Pulmonary artery endothelial cell (primary cell): ENCODE measurements at regions not wholly inside any gene's neighbourhood (a gene's known extent, or its start where the extent isn't known, plus 50 kb on each side); places are given as distances from the start of the nearest gene placed in this dataset.
"Not testable (repeated sequence)": the region's sequence is repeated elsewhere in the genome, so short reads cannot be mapped to it uniquely, and the experiment has no call there.

ENCODE experiments used
- DNase-seq: peaks from one replicate; pipeline ENCODE4 v3.0.0-alpha.2; 2011; ENCODE audit warnings: low read depth, low spot score

DNA sequence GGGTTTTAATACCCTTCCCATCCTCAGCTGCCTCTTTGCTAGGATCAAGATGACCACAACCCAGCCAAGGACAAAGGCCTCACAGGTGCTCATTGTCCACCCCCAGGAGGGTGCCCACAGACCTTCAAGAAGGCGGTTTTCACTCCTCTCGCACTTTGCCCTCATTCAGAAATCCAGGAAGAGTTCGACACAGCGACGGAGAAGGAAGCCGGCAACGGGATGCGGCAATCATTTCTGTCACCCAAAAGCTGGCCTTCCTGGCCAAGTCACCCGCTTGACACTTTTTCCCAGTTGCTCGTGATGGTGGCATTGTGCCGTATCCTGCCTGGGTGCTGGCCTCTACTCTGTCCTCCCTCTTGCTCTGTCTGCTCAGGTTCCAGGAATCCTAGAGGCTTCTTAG is 293.0 kb upstream of the ZNF337 start:
- DNase-seq = not testable (repeated sequence)

DNA sequence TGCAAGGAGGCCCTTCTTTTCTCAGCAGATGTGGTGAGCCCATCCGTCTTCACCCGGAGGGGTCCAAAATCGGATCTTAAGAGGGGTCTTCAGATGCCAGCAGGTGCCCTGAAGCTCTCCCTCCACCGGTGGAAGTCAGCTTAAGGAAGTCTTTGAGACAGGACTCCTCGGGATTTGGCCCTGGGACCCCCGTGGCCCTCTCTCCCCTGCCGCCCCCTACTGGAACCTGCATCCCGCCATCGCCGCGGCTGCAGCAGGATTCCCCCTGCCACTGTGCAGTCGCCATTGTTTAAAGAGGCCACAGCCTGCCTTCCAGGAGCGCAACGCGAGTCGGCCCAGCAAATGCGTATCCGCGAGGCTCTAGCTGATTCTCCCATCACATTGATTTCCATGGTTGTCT is 292.5 kb upstream of the ZNF337 start:
- no peak for DNase-seq

DNA sequence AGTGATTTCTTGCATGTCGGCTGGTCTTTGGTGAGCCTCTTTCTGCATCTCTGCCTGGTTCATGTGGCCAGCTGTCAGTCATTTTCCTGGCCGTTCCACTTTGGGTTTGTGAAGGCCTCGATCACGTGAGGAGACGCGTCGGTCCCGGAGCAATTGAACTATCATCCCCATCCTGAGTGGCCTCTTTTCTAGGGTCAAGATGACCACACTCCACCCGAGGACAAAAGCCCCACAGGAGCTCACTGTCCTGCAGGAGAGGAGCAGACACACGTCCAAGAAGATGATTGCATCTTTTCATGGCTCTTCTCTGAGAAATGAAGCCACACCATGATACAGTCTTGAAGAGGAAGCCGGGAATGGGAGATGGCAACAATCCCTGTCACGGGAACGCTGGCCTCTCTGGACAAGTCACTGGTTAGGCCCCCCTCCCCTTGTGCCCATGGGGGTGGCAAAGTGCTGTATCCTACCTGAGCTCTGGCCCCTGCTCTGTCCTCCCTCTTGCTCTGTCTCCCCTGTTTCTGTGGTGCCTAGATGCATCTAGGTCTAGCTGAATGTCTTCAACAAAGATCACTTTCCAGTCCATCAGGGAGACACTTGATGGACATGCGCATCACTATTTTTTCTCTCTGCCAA is 291.4 kb upstream of the ZNF337 start:
- not testable (repeated sequence) for DNase-seq

DNA sequence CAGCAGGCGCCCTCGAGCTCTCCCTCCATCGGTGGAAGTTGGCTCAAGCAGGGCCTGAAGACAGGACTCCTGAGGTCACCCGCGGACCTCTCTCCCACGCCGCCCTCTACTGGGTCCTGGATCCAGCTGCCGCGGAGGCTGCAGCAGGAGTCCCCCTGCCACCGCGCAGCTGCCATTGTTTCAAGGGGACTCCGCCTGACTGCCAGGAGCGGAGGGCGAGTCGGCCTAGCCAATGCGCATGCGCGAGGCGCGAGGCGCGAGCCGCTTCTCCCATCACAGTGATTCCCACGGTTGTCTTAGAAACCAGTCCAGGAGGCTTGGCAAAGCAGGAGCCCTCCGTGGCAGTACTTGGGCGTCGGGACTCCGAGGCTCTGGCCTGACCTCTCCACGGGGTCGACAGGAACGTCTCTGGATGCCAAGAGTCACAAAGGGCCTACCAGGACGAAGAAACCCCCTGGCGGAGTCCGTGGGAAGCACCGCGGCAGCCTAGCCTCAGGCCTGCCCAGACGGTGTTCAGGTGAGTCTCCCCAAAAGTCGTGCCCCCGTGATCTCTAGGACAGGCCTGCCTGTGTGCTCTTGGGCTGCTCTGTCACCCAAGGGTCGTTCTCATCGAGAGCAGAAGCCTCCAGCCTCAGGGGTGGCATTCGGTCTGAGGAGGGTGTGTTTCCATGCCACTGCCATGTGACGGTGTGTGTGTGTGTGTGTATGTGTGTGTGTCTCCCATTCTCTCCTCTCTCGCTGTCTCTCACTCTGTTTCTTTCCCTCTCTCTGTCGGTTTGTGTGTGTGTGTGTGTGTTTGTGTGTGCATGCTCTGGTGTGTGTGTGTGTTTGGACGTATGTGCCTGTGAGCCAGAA is 290.6 kb upstream of the ZNF337 start:
- no peak for DNase-seq

DNA sequence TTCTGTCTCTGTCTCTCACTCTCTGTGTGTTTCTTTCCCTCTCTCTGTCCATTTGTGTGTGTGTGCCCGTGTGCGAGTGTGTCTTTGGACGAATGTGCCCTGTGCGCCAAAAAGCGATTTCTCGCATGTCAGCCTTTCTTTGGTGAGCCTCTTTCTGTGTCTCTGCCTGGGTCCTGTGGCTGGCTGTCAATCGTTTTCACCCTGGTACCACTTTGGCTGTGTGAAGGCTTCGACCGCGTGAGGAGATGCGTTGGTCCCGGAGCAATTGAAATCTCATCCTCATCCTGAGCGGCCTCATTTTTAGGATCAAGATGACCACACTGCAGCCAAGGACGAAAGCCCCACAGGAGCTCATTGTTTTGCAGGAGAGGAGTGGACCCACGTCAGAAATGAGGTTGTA is 288.9 kb upstream of the ZNF337 start:
- no peak for DNase-seq

DNA sequence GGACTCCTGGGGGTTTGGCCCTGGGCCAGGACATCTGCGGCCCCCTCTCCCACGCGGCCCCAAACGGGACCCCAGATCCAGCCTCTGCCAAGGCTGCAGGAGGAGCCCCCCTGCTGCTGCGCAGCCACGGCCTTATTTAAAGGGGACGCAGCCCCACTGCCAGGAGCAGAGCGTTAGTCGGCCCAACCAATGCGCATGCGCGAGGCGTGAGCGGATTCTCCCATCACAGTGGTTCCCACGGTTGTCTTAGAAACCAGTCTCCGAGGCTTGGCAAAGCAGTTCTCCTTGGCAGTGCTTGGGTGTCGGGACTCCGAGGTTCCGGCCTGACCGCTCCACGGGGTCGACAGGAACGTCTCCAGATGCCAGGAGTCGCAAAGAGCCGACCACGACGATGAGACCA is 288.3 kb upstream of the ZNF337 start:
- DNase-seq = no peak

DNA sequence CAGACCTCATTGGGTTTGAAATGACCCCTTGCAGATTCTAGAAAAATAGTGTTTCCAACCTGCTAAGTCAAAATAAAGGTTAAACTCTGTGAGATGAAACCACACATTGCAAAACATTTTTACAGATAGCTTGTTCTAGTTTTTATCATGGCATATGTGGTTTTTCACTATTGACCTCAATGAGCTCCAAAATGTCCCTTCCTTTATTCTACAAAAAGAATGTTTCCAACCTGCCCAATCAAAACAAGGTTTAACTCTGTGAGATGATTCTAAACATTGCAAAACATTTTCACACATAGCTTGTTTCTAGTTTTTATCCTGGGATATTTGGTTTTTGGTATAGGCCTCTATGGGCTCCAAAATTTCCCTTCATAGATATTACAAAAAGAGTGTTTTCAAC is 286.0 kb upstream of the ZNF337 start:
- not testable (repeated sequence) for DNase-seq

DNA sequence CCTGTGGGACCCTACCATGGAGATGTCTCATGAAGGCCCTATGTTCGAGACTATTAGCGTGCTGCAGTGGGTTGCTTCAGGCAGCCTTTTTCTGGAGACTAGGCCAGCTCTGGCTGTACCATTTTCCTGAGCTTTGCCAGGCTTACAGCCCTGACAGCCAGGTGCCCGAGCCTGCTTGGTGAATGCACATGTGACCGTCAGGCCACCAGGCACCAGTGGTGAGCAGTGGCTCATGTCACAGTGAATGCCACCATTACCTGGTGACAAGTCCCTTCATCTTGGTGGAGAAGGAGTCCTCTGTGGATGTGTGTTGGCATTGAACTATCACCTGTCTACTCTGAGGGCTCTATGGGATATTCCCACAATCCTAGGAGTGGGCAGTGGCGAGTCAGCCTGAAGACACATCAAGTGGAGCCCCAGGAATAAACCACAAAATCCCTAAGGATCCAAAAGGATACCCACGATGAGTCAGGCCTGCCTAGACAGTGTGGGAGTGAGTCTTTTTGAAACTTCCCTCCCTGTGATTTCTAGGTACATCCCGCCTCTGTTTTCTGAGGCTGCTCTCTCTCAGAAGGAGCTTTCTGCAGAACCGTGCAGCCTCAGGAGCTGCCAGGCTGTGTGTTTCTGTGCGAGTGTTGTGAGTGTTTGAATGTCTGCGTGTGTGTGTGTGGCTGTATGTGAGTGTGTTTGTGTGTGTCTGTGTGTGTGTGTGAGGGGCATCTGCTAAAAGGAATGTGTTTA is 282.0 kb upstream of the ZNF337 start:
- not testable (repeated sequence) for DNase-seq

DNA sequence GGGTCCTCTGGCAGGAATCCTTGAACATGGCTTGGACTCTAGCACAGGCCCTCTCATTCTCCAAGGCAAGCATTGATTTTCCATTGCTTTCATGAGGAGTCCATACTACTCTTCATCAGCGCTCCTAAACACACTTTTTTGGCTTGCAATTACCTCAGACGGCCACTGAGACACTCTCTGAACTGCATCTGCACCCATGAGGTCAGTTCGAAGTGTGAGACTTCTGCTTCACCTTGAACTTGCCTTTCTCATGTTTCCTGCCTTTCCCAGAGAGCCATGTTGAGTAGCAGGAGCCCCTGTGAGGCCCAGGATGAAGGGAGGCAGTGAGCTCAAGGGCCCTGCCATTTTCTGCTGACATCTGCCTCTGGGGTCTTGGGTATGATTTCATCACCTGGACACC is 279.2 kb upstream of the ZNF337 start:
- not testable (repeated sequence) for DNase-seq

DNA sequence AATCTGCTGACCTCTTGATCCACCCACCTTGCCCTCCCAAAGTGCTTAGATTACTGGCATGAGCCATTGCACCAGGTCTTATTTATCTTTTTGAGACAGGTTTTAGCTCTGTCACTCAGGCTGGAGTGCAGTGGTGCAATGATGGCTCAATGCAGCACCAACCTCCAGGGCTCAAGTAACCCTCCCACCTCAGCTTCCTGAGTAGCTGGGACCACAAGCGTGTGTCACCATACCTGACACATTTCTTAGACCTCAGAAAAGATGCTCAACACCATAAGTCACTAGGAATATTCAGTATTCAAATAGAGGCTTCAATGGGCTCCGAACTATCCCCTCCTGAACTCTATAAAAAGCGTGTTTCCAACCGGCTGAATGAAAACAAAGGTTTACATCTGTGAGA is 268.6 kb upstream of the ZNF337 start:
- DNase-seq = not testable (repeated sequence)

DNA sequence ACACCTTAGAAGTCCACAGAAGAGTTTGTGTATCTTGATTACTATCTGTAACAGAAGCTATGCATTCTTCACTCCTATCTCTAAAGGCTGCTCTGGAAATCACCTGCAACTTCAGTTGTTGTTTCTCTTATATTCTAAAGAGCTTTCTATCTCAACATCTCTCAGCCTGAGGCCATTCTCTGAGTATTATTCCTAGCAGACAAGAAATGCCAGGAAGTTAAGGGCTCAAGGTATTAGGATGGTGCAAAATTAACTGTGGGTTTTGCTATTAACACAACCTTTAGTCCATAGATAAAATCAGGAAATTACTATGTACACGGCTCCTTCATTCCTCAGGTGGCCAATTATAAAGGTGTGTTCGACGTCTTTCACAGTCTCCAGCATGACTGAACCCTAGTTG is 257.2 kb upstream of the ZNF337 start:
- not testable (repeated sequence) for DNase-seq

DNA sequence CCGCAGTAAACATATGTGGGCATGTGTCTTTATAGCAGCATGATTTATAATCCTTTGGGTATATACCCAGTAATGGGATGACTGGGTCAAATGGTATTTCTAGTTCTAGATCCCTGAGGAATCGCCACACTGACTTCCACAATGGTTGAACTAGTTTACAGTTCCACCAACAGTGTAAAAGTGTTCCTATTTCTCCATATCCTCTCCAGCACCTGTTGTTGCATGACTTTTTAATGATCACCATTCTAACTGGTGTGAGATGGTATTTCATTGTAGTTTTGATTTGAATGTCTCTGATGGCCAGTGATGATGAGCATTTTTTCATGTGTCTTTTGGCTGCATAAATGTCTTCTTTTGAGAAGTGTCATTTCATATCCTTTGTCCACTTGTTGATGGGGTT is 238.6 kb upstream of the ZNF337 start:
- DNase-seq = not testable (repeated sequence)

DNA sequence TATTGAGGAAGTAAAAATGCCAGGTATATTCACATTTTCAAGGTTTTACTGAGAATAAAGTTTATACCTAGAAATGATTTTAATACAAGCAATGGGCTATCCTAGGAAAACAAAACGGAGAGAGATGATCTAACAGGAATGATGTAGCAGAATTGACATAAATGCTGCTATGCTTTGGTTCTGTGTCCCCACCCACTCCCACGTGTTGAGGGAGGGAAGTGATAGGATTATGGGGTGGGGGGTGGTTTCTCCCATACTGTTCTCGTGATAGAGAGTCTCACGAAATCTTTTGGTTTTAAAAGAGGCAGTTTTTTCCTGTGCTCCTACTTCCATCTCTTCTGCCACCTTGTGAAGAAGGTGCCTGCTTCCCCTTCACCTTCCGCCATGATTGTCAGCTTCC is 236.2 kb upstream of the ZNF337 start:
- DNase-seq = not testable (repeated sequence)

DNA sequence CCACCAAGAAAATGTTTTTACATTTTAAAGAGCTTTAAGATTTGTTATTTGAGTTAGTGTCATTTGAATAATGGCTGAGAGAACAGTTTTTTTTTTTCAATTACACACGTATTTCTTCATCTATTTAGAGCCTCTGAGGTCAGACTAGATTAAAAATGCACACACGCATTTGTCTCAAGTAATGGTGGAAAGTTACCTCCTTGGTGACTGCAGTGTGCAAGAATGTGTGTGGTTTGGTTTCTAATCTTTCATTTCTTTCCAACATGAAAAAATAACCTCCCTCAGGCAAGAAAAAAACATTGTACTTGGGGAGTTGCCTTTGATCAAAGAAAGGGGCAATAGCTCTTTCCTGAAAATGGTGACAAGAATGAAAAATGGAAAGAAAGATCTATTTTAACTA is 235.5 kb upstream of the ZNF337 start:
- not testable (repeated sequence) for DNase-seq

DNA sequence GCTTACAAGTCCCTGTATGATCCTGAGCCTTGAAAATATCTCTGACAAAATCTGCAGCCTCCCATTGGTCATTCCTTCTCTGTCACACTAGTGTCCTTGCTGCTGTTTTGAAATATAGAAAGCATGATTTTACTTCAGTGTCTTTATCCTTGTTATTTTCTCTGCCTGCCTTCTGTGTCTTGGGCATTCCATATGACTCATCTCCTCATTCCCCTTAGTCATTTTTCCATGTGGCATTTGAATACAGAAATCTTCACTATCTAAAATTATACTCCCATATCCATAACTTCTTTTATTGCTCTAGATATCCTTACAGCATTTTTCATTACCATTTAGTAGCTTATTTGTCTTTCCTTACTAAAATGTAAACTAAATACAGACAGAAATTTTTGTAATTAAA is 205.7 kb upstream of the ZNF337 start:
- not testable (repeated sequence) for DNase-seq

DNA sequence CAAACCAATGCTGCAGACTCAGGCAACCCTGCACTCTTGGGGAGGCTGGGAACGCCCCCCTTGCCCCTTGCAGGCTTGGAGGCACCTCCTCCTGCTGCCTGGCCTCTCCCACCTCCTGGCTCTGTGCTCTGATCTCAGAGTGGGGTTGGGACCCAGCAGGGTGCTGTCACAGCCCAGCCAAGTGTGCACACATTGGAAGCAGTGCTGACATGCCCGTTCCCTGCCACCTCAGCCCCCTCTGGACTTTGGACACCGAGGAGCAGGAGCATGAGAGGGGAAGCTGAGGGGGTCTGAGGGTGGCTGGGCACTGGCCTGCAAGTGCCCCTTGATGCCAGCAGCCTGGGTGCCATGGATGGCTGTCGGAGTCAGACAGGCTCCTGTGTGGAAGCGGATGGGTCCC is 202.0 kb upstream of the ZNF337 start:
- DNase-seq = not testable (repeated sequence)

DNA sequence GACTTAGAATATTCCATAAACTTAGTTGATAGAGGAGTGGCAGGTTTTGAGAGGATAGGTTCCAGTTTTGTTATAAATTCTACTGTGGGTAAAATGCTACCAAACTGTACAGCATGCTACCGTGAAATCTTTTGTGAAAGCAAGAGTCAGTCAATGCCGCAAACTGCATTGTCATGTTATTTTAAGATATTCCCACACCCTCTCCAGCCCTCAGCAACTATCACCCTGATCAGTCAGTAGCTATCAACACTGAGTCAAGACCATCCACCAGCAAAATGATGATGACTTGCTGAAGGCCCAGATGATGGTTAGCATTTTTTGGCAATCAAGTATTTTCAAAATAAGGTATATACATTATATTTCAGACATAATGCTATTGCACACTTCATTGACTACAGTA is 182.4 kb upstream of the ZNF337 start:
- DNase-seq = not testable (repeated sequence)

DNA sequence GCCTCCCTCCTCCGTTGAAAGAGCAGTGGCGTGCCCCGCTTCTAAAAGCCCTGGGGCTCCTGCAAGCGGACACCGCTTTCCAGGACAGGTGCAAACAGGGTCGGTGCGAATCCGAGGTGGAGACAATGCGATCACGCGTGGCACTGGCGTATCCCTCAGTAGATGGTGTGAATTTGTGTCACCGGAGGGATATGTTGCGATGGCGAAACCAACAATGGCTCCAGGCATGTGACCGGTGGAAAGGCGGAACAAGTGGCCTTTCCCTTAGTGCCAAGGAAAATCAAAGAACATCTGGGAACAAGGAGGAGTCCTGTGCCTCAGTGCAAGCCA is 172.0 kb upstream of the ZNF337 start:
- DNase-seq = not testable (repeated sequence)

DNA sequence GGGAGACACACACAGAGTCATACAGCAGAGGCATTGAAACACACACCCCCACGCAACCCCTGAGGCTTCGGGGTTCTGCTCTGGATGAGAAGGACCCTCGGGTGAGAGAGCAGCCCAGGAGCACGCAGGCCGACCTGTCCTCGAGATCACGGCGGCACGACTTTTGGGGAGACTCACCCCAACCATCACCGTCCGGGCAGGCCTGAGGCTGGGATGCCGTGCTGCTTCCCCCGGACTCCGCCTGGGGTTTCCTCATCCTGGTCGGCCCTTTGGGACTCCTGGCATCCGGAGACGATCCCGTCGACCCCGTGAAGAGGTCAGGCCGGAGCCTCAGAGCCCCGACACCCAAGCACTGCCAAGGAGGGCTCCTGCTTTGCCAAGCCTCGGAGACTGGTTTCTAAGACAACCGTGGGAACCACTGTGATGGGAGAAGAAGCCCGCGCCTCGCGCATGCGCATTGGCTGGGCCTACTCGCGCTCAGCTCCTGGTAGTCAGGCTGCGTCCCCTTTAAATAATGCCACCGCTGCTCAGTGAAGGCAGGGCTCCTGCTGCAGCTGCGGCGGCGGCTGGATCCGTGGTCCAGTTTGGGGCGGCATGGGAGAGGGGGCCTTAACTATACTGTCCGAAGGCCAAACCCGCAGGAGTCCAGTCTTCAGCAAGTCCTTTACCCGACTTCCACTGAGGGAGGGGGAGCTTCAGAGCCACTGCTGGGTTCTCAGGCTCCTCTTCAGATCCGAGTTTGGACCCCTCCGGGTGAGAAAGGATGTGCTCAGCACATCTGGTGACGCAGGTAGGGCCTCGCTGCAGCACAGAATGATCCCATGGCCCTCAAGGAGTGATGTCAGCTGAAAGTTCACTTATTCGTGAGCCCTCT is 171.4 kb upstream of the ZNF337 start:
- no peak for DNase-seq

DNA sequence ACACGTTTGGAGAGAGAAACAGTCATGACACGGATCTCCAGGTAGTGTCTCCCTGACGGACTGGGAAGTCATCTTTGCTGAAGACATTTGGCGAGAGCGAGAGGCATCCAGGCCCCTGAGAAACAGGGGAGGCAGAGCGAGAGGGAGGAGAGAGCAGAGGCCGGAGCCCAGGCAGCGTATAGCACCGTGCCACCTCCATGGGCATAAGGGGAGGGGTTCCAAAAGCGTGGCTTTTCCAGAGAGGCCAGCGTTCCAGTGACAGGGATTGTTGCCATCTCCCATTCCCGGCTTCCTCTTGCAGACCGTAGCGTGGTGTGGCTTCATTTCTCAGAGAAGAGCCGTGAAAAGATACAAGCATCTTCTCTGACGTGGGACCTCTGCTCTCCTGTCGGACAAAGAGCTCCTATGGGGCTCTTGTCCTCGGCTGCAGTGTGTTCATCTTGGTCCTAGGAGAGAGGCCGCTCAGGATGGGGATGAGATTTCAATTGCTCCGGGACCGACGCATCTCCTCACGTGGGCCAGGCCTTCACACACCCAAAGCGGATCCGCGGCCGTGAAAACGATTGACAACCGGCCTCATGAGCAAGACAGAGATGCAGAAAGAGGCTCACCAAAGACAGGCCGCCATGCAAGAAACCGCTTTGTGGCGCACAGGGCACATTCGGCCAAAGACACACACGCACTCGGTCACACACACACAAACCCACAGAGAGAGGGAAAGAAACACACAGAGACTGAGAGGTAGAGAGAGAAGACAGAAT is 170.5 kb upstream of the ZNF337 start:
- DNase-seq = not testable (repeated sequence)
